Body of pancreas (tissue), 4 donors: ENCODE measurements at regions not wholly inside any gene's neighbourhood (a gene's known extent, or its start where the extent isn't known, plus 50 kb on each side); places are given as distances from the start of the nearest gene placed in this dataset.
A peak's percentile ranks its signal among the peaks of the same experiment; 100 is the strongest.

ENCODE experiments used
- ATAC-seq: fragments of 150-250 bp; one replicate; pipeline ENCODE4 v1.9.1; 2016
- DNase-seq, 4 donors: peaks; one replicate each; pipeline ENCODE4 v3.0.0-alpha.2; 2019
- H3K27ac ChIP-seq, 4 donors: fragments of 200-600 bp; sonication (generic); 1 replicate in 3 of 4; 2 replicates in 1 of 4; pipeline versions ENCODE4 v1.5.1 to v1.6.1; 2016 to 2019; ENCODE audit warnings: mild to moderate bottlenecking in 1 of 4, mixed read lengths in 1 of 4, moderate library complexity in 1 of 4
- H3K27me3 ChIP-seq, 2 donors: fragments of 200-600 bp; sonication (generic); one replicate each; pipeline ENCODE4 v1.6.0; 2016; ENCODE audit warnings: mild to moderate bottlenecking in 1 of 2
- H3K36me3 ChIP-seq, 2 donors: fragments of 200-600 bp; sonication (generic); replicated peaks in 1 of 2; 2 replicates each; pipeline ENCODE4 v1.5.1; 2016; ENCODE audit warnings: low read depth in 2 of 2; ENCODE audit not compliant: insufficient read depth in 1 of 2
- H3K4me1 ChIP-seq: fragments of 200-600 bp; sonication (generic); one replicate; pipeline ENCODE4 v1.6.0; 2016
- H3K4me3 ChIP-seq, 2 donors: fragments of 200-600 bp; sonication (generic); 1 replicate in 1 of 2; 2 replicates in 1 of 2; pipeline ENCODE4 v1.5.1; 2016 to 2019
- H3K9me3 ChIP-seq, 3 donors: fragments of 200-600 bp; sonication (generic); 1 replicate in 2 of 3; 2 replicates in 1 of 3; pipeline ENCODE4 v1.5.1; 2016
- POLR2A ChIP-seq, 3 donors: fragments of 450-650 bp; IDR thresholded peaks; one replicate each; pipeline ENCODE4 v1.6.1; 2016; ENCODE audit warnings: antibody characterized with exemption in 3 of 3, mild to moderate bottlenecking in 2 of 3
- WGBS, 2 donors: methylation state at CpG; one replicate each; pipeline ENCODE4 v1.1.5; 2017; 5-methylcytosine and 5-hydroxymethylcytosine counted together
- intact Hi-C: fragments of 100-400 bp; cut with DNase I; formaldehyde crosslinking; loops from one replicate; pipeline ENCODE4 v1.15.1; 2023
- TF ChIP-seq, protein P1 (sequence below), 7 experiments: fragments of 450-650 bp in 4 of 7; fragments of 200-600 bp in 3 of 7; sonication (generic) in 3 of 7; IDR thresholded peaks; one replicate each; pipeline ENCODE4 v1.5.1; 2016 to 2019; ENCODE audit warnings: antibody characterized with exemption in 7 of 7

DNA sequence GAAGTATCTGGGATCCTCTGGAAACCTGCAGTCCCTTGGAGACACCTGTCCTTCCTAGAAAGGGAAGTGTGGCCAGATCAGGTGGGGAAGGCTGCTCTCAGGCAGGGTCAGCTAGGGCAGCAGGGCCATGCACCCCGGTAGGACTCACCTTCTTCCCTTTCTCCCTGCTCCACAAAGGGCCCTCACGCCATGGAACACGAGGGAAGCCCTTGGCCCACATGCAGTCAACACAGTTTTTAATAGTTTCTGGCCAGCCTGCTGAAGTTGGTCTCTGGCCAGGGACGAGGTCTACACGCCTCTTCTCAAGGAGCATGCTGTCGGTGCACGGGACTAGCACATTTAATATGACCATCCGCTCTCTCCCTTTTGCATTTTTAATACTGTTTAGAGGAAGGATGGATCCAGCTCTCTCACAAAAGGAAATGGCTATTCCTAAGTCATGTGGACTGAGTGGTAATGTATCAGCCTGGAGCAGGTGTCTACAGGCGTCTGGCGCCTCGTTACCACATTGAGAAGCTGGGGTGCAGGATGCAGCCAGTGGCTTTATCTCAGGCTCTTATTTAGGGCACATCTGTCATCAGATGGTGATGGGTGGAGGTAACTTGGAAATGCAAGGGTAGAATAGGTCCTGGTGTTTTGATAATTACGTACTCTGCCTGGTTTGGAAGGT, 153.9 kb downstream of the KLF13 start:
- Histone ChIP-seq H3K27ac (no peak overlapping the region), H3K9me3 (no peaks in the 10 kb centered on the region), H3K4me3 (no peak overlapping the region), H3K27me3 (no peaks in the 10 kb centered on the region), H3K4me1 (no peaks in the 10 kb centered on the region), H3K36me3 (no peaks in the 10 kb centered on the region)
- DNase-seq: peak in 2 of 4 donors; percentile 3
- TF ChIP-seq POLR2A (IDR thresholded peaks at IDR 0.05): no peak
- TF ChIP-seq, protein P1, sequence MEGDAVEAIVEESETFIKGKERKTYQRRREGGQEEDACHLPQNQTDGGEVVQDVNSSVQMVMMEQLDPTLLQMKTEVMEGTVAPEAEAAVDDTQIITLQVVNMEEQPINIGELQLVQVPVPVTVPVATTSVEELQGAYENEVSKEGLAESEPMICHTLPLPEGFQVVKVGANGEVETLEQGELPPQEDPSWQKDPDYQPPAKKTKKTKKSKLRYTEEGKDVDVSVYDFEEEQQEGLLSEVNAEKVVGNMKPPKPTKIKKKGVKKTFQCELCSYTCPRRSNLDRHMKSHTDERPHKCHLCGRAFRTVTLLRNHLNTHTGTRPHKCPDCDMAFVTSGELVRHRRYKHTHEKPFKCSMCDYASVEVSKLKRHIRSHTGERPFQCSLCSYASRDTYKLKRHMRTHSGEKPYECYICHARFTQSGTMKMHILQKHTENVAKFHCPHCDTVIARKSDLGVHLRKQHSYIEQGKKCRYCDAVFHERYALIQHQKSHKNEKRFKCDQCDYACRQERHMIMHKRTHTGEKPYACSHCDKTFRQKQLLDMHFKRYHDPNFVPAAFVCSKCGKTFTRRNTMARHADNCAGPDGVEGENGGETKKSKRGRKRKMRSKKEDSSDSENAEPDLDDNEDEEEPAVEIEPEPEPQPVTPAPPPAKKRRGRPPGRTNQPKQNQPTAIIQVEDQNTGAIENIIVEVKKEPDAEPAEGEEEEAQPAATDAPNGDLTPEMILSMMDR (IDR thresholded peaks at IDR 0.05): no peak
- WGBS, 2 donors: 77 to 86% methylated on average over 12 of the region's 12 CpGs
- ATAC-seq: no peak
- intact Hi-C loops: loop anchor here (10.0 kb wide), 1 partner anchor 76 kb away; no protein-coding TSS in a partner anchor

DNA sequence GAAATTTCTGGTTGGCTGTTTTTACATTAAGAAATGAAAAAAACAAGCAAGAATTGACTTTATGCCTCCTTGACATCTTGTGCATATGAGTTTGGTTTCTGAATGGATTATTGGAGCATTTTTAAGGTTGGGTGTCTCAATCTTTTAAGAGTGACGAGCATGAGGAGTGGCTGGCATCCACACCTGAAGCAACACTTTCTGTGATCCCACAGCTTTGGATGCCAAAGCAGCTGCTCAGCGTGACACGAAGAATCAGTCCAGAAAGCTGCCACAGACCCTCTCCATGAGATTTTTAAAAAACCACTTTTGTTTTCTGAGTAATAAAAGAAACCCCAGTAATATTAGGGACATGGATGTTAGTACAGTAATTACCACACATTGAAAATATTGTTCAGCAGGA, 154.5 kb downstream of the KLF13 start:
- ATAC-seq (no peak), DNase-seq (no peak)
- Histone ChIP-seq H3K27ac (no peak overlapping the region), H3K36me3 (no peaks in the 10 kb centered on the region), H3K27me3 (no peaks in the 10 kb centered on the region), H3K4me3 (no peak overlapping the region), H3K4me1 (no peaks in the 10 kb centered on the region), H3K9me3 (no peaks in the 10 kb centered on the region)
- intact Hi-C loops: loop anchor here (10.0 kb wide), 1 partner anchor 76 kb away; no protein-coding TSS in a partner anchor
- TF ChIP-seq, protein P1 (IDR thresholded peaks at IDR 0.05): no peak
- no peak for TF ChIP-seq POLR2A (IDR thresholded peaks at IDR 0.05)
- 89 to 92% methylated on average over 3 of the region's 3 CpGs for WGBS, 2 donors

DNA sequence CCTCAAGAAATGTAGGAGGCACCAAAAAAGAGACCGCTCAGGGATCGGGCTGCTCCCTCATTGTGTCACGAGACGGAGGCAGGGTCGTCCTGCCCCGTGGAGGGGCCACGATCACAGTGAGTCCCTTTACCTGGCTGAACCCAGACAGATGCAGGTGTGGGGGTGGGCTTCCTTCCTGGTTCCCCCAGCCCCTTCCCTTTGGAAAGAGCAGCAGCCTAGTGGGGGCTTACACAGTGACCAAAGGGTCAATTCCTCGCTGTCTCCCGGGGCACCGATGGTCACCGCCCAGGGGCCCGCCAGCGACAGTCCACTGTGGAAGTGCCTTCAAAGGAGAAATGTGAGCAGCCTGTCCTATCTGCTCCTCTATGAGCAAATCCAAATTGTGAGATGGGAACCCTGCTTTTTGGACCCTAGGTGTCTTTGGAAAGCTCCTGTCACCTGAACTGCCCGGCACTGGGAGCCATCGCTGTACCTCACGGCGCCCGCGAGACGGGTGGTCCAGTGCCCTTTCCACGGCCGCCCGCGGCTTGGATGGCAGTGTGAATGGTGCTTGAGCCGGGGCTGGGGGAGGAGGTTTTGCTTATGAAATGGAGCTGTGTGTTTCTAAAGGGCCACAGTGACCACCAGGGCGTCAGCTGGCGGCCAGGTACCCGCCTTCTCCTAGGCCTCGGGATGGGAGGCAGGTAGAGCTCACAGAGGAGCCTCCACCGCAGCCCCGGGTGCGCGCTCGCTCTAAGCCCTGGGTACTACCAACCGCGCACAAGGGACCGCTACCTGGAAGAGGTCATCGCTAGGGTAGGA, 155.7 kb downstream of the KLF13 start:
- H3K27ac ChIP-seq: no peak overlapping the region
- no peaks in the 10 kb centered on the region for H3K36me3 ChIP-seq
- H3K9me3 ChIP-seq: no peaks in the 10 kb centered on the region
- no peak for ATAC-seq
- H3K4me3 ChIP-seq: no peak overlapping the region
- TF ChIP-seq, protein P1 (IDR thresholded peaks at IDR 0.05): no peak
- H3K4me1 ChIP-seq: peaks cover 2% of the 10 kb centered on the region
- H3K27me3 ChIP-seq: no peaks in the 10 kb centered on the region
- WGBS, 2 donors: 93 to 96% methylated on average over 25 to 38 of the region's 38 CpGs
- no peak for DNase-seq
- intact Hi-C loops: loop anchor here (10.0 kb wide), 1 partner anchor 78 kb away; no protein-coding TSS in a partner anchor

DNA sequence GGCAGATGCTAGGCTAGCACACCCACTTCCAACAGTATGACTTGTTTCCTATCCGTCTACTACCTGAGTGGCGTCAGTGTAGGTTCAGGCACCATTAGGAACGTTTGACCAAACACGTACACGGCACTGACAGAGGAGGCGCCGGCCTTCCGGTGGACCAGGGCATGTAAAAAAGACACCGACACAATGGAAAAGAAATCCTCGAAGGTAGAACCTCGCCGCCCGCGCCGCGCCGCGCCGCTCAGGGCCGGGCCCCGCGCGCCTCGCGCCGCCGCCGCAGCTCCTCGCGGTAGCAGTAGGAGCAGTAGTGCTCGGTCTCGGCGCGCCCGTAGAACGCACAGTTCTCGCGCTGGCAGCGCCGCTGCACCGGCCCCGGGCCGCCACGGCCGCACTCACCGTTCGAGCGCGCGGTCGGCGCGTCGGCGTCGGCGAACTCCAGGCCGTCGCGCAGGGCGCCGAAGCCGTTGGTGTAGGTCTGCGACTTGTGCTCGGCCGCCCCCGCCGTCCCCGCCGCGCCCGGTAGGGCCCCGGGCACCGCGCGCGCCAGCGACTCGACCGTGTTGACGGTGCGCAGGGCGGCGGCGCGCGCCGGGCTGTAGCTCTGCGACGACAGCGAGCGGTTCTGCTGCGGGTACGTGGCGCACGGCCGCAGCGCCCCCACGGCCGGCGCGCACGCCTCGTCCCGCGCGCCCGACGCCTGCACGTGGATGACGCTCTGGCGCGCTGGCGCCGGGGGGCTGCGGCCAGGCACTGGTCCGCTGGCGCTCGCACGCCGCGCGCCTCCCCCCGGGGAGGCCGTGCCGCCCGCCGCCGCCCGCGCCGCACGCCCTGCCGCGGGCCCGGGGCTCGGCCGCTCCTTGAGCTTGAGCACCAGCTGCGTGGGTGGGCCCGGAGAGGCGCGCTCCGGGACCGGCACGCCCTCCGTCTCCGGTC, 156.7 kb downstream of the KLF13 start:
- DNase-seq: no peak
- no peaks in the 10 kb centered on the region for H3K27me3 ChIP-seq

More for the DNA sequence above, 156.7 kb downstream of the KLF13 start:
- Histone ChIP-seq H3K27ac (no peak overlapping the region), H3K36me3 (no peaks in the 10 kb centered on the region), H3K4me3 (no peak overlapping the region), H3K9me3 (no peaks in the 10 kb centered on the region), H3K4me1 (peaks cover 12% of the 10 kb centered on the region)
- WGBS, 2 donors: 18 to 56% methylated on average over 44 to 143 of the region's 147 CpGs
- intact Hi-C loops: loop anchor here (10.0 kb wide), 1 partner anchor 79 kb away; no protein-coding TSS in a partner anchor
- no peak for ATAC-seq
- TF ChIP-seq POLR2A (IDR thresholded peaks at IDR 0.05): no peak
- TF ChIP-seq, protein P1 (IDR thresholded peaks at IDR 0.05): no peak
